Globus pallidus (tissue), 1 donor: ENCODE measurements at regions not wholly inside any gene's neighbourhood (a gene's known extent, or its start where the extent isn't known, plus 50 kb on each side); places are given as distances from the start of the nearest gene placed in this dataset.
"Not testable (repeated sequence)": the region's sequence is repeated elsewhere in the genome, so short reads cannot be mapped to it uniquely, and the experiment has no call there.

Source experiments
- DNase-seq: peaks from one replicate; pipeline ENCODE4 v3.0.0-alpha.2; 2015; ENCODE audit warnings: low spot score

DNA sequence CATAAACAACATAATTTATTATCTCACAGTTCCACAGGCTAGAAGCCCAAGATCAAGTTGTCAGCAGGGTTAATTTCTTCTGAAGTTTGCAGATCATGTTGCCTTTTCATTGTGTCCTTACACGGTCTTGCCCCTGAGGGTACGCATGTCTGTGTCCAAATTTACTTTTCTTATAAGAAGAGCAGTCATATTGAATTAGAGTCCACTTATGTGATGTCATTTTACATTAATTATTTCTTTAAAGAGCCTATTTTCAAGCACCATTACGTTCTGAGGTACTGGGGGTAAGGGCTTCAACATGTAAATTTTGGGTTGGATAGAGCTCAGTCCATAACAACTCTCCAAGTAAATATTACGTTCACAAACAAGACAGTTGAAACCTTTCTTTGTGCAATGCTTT lies 236.6 kb upstream of the OR4E1 start:
- DNase-seq: no peak

DNA sequence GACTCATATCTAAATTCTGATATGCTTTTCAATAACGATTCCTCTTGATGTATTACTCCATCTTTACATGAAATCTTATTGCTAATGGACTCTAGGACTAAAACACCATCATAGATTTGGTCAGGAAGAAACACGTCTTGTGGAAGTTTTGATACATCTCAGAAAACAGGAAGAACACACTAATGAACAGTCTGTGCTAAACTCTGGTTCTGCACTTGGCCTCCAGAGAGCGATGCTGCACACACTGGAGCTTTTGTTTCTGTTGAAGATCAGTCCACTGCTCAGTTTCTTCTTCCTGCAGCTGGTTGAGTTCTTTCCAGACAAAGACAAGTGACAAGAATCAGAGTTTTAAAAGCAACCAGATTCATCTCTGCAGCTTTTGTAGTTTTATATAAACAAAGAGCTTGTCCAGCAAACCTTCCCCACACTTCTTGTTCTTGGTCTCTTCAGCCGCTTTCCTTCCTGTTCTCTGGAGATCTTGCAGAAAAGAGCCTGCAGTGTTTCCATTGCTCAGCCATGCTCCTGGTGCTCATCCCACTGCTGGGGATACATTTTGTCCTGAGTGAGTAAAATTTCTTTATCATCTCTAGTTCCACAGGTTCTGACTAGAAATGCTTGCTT lies 229.1 kb upstream of the OR4E1 start:
- DNase-seq: peak; percentile 67

DNA sequence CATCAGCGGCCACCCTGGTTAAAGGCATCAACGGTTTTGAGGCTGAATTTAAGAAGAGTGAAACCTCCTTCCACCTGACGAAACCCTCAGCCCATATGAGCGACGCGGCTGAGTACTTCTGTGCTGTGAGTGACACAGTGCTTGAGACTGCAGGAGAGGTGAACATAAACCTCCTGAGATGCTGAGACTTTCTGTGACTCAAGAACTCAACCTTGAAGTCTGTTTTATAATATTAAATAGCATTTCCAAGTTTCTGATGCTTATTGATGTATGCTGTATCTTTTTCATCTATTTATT lies 221.2 kb upstream of the OR4E1 start:
- not testable (repeated sequence) for DNase-seq

DNA sequence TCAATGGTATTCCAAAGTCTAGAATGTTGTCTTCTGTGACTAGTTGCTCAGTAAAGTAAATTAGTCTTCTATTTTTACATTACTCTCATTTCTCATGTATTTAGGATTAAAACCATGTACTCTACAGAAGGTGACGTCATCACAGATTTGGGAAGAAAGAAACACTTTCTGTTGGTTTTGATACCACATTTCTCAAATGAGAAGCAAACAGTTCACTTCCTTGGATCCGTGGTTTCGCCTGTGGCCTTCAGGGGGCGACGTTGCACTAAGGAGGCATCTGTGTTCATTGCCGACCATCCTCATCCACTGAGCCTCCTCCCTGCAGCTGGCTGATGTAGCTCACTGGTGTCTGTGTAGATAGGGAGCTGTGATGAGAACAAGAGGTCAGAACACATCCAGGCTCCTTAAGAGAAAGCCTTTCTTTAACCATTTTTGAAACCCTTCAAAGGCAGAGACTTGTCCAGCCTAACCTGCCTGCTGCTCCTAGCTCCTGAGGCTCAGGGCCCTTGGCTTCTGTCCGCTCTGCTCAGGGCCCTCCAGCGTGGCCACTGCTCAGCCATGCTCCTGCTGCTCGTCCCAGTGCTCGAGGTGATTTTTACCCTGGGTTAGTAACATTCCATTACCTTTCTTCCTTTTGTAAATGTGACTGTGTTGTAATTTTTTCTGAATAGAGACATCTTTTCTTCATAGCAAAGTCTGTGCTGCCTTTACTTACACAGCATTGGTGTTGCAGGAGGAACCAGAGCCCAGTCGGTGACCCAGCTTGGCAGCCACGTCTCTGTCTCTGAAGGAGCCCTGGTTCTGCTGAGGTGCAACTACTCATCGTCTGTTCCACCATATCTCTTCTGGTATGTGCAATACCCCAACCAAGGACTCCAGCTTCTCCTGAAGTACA lies 220.6 kb upstream of the OR4E1 start:
- DNase-seq: peak; percentile 22

DNA sequence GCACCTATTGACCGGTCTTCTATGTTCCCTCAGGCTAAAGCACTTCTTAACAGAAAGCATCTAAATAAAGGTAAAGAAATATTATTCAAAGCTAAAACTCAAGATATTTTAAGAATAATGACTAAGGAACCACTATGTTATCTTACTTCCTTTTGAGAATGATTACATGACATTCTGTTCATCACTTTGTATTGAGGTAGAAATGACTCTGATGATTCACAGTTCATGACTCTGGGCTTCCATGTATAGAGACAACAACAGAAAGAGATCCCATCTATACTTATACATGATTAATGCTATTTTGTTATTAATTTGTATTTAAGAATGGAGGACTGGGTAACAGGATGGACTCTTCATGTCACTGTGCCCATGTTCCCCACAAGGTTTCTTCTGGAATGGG lies 218.3 kb upstream of the OR4E1 start:
- DNase-seq: no peak

DNA sequence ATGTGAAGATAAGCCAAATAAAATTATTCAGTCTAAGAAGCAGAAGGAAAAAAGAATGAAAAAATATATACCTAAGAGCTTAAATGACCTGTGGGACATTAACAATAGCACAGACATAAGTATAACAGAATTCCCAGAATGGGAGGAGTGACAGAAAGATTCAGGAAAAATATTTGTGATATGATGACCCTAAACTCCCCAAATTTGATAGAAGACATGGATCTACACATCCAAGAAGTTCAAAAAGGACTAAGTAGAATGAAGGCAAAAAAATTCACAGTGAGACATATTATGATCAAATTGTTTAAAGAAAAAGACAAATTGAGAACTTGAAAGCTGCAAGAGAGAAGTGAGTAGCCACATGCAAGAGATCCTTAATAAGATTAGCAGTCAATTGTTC lies 211.4 kb upstream of the OR4E1 start:
- DNase-seq: no peak

DNA sequence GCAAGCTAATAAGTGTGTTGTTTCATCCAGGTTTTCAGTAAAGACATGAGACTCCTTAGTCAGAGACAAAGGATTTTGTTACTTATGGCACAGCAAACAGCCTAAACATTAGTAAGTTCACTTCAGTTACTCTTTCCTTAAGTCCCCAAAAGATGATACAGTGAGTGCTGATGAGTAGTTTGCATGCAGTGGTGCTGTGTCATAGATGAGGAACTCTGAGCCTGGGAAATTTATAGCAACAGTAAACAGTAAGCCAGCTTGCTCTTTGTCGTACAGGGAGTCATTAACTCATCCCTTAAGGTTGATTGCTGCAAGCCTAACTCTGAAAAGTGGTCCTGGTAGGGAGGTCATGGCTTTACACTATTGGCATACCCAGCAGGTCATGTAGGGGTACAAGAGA lies 208.6 kb upstream of the OR4E1 start:
- DNase-seq: no peak

DNA sequence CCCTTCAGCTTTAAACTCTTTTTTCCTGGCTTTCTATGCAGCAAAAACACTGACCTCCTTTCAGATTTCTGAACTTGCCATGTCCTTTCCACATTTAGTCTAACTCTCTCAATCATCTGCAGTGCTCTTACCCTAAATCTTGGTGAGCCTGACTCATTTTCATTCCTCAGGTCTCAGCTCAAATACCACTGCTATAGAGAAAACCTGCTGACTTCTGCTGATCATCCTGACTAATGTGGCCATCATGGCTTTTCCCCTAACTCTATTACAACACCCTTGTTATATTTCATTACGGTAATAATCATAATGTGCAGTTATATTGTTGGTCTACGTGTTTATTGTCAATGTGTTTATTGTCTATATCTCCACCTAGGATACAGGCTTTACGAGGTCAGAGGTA lies 207.3 kb upstream of the OR4E1 start:
- no peak for DNase-seq

DNA sequence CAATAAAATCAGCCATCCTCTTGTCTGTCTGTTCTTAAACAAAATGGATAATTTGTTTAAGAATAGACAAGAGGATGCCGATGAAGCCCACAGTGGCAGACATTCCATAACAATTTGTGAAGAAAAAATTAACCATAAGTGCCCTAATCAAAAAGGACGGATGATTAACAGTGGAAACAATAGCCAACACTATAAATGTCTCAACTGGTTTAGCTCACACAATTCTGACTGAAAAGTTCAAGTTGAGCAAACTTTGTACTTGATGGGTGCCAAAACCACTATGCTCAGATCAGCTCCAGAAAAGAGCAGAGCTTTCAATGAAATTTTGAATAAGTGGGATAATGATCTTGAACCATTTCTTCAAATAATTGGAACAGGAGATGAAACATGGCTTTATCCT lies 202.2 kb upstream of the OR4E1 start:
- no peak for DNase-seq

DNA sequence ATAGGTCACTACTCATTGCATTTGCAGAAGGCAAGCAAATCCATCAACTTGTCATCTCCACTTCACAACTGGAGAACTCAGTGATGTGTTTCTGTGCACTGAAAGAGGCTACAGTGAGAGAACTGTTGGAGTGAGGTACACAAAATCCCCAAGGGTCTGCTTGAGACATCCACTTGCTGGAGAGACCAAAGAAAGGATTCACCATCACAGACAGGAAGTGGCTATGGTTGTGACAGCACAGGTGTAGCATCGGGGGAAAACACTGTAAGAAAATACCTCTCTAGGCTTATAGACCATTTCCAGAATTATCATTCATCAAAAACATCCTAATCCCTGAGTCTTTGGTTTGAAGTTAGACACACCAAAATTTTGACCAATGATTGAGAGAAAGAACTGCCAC lies 201.3 kb upstream of the OR4E1 start:
- no peak for DNase-seq

DNA sequence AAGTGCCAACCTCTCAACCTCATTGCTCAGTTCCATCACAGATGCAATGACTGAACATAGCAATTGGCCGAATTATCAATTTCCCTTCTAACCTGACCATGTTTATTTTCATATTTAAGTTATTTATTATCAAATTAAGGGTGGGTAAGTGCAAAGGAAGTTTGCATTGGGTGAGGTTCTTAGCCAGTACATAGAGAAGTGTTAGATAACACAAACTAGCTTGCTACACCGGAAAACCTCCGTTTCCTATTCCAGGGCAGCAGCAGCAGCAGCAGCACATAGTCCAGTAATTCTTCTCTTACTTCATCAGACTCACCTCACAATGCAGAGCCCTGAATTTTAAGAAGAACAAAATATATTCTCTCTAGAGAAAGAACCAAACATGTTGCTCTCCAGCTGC lies 200.5 kb upstream of the OR4E1 start:
- DNase-seq: no peak

DNA sequence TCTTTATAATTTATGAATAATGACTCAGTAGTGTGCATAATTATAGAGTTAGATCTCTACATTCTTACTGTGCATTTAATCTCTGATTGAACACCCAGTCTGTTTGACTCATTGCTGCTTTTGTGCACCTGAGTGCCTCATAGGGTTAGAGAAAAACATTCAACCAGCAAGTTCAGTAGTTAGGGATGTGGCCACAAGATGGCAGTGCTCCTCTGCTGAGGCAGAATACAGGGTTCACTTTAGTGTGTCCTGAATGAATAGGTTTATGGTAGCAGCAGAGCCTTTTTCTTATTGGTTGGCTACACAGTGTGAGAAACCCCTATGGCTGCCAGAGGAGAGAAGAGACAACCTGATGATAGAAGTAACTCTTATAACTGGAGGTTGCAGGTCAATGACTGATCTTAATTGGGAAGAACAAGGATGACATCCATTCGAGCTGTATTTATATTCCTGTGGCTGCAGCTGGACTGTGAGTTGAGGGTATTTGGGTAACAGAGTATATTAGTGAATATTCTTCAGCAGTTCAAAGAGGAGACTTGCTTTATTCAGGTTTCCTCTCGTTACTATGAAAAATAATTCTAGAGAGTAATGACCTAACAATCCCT lies 194.9 kb upstream of the OR4E1 start:
- DNase-seq: peak; percentile 44

DNA sequence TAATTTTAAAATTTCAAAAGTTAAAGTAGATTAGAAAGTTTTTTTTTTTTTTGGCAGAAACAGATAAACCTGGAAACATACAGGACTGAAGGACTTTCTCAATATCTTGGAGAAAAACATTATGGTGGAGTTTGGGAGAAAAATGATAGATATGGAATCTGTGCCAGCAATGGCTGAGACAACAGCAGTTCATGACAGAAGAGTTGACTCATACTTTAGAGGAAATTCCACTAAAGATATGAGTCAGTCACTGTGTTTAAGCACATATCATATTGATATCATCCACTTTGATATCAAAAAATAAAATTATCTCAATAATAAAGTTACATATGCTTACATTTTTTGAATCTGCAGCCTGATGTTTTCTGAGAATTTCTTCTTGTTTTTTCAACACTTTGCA lies 193.9 kb upstream of the OR4E1 start:
- no peak for DNase-seq

DNA sequence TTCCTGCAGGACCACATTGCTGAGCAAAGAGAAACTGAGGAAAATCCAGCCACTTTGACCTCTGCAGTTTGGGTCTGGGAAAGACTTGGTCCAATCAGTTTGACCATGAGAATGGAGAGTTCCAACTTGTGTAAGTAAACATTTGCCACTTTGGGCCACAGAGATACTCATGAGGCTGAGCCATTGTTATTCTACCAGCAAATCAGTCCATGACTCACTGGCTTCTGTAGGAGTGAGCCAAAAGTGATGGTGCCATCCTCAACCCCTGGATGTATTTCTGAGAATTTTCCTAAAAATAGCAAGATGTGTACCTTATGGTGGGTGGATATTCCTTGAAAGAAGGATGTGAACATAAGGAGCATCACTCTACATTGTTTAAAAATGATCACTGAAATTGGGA lies 192.9 kb upstream of the OR4E1 start:
- DNase-seq: no peak

DNA sequence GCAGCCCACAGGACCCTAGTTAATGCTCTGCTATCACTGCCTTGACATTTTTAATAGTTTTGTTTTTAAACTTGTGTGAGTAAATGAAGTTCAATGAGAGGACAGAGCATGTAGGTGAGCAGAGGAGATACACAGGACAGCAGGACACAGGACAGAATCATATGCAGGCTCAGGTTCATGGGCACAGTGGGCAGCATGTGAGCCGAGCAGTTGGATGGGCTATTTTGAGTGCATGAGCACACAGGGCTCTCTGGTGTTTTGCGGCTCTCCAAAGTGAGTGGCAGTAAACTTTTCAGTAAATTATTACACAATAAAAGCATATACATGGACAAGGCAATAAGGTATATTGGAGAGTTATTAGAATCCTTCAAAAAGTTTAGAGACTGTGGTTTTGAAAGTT lies 189.7 kb upstream of the OR4E1 start:
- no peak for DNase-seq

DNA sequence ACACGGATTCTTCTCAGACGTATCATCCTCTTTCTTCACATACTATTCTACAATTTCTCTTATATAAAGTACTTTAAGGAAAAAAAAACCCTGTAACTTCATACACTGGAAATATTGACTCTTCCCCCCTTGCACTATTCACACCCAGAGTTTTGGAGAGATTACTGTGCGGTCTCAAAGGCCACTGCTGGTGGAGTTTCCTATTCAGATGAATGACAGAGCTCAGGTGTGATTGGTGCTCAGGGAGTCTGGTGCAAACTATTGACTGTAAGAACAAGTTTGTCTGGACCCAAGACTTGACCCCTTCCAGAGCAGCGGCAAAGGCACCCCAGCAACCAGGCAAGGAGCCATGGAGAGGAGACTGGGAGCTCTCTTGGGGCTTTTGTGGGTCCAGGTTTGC lies 187.5 kb upstream of the OR4E1 start:
- no peak for DNase-seq

DNA sequence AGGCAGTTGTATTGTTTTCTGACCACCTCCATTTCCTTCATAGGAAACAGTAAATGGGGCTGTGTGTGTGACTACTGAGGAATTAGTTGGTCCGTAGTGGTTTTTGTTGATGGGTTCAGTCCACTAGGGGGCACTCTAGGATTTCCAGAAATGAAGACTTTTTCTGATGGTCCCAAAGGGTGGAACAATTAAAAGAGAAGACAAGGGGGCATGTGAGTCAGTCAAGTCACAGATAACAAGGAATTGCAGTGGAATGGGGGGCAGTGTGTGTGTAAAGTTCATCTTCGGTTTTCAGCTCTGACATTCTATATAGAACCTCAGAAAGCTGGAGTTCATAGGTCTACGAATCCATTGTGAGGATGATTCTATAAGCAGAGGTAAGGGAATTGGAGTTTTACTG lies 186.6 kb upstream of the OR4E1 start:
- DNase-seq: peak; percentile 16

DNA sequence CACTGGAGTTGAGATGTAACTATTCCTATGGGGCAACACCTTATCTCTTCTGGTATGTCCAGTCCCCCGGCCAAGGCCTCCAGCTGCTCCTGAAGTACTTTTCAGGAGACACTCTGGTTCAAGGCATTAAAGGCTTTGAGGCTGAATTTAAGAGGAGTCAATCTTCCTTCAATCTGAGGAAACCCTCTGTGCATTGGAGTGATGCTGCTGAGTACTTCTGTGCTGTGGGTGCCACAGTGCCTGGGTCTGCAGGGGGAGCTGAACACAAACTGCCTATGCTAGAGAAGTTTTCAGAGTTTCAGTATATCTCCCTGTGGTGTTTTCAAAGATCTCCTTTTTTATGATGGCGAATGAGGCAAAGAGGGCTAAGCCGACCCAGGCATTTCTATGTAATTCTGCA lies 179.2 kb upstream of the OR4E1 start:
- no peak for DNase-seq

DNA sequence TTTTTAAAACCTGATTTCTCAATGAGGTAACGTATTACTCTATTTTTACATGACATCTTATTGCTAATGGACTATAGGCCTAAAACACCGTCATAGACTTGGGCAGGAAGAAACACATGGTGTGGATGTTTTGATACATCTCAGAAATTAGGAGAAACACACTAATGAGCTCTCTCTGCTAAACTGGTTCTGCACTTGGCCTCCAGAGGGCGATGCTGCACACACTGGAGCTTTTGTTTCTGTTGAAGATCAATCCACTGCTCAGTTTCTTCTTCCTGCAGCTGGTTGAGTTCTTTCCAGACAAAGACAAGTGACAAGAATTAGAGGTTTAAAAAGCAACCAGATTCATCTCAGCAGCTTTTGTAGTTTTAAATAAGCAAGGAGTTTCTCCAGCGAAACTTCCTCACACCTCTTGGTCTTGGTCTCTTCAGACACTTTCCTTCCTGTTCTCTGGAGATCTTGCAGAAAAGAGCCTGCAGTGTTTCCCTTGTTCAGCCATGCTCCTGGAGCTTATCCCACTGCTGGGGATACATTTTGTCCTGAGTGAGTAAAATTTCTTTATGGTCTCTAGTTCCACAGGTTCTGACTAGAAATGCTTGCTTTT lies 178.5 kb upstream of the OR4E1 start:
- DNase-seq: peak; percentile 75

DNA sequence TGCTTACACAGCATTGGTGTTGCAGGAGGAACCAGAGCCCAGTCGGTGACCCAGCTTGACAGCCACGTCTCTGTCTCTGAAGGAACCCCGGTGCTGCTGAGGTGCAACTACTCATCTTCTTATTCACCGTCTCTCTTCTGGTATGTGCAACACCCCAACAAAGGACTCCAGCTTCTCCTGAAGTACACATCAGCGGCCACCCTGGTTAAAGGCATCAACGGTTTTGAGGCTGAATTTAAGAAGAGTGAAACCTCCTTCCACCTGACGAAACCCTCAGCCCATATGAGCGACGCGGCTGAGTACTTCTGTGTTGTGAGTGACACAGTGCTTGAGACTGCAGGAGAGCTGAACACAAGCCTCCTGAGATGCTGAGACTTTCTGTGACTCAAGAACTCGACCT lies 173.3 kb upstream of the OR4E1 start:
- DNase-seq: not testable (repeated sequence)

DNA sequence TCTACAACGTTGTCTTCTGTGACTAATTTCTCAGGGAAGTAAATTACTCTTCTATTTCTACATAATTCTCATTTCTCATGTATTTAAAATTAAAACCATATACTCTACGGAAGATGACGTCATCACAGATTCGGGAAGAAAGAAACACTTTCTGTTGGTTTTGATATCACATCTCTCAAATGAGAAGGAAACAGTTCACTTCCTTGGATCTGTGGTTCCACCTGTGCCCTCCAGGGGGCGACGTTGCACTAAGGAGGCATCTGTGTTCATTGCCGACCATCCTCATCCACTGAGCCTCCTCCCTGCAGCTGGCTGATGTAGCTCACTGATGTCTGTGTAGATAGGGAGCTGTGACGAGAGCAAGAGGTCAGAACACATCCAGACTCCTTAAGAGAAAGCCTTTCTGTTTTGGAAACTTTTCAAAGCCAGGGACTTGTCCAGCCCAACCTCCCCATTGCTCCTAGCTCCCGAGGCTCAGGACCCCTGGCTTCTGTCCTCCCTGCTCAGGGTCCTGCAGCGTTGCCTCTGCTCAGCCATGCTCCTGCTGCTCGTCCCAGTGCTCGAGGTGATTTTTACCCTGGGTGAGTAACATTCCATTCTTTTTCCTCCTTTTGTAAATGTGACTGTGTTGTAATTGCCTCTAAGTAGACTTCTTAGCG lies 172.7 kb upstream of the OR4E1 start:
- no peak for DNase-seq

DNA sequence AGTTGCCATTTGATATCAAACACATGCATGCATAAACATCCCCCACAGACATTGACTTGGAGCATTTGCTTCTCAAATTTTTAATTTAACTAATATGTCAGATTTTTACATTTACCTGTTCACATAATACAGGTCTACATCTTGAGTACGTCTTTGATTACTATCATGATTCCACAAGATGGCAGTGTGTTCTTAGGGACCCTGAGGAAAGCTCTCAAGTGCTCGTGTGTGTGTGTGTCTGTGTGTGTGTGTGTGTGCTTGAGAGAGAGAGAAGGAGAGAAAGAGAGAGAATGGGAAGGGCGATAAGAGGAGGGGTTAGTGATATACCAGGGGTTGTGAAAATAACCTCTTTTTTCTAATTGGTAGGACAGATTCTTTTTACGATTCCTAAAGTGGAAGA lies 167.1 kb upstream of the OR4E1 start:
- no peak for DNase-seq

DNA sequence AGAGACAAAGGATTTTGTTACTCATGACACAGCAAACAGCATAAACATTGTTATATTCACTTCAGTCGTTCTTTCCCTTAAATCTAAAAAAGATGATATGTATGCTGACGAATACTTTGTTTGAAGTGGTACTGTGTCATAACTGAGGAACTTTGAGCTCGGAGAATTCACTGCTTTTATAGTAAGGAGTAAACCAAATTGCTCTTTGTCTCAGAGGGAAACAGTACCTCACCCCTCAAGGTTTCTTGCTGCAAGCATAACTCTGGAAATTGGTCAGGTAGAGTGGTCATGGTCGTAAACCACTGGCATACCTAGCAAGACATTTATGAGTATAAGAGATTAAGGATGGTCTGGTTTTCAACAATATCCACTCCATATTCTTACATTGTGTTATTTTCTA lies 160.2 kb upstream of the OR4E1 start:
- DNase-seq: no peak
